ENCODE measurements at regions not wholly inside any gene's neighbourhood (a gene's known extent, or its start where the extent isn't known, plus 50 kb on each side); places are given as distances from the start of the nearest gene placed in this dataset.

GRCh38 chr2:71790226-71791060 is 337.1 kb downstream of the DYSF start:
- TF ChIP-seq POLR2AphosphoS5 (IDR thresholded peaks at IDR 0.05; ENCODE audit: borderline replicate concordance, low read depth, low read length) (no peak), EZH2 (IDR thresholded peaks at IDR 0.05) (no peak)
